Ovary (tissue), 3 donors: ENCODE measurements at regions not wholly inside any gene's neighbourhood (a gene's known extent, or its start where the extent isn't known, plus 50 kb on each side); places are given as distances from the start of the nearest gene placed in this dataset.

ENCODE experiments used
- EP300 ChIP-seq: sonication (generic); formaldehyde crosslinking; IDR thresholded peaks from one replicate; pipeline ENCODE4 v1.6.1; 2017; ENCODE audit warnings: antibody characterized with exemption
- POLR2A ChIP-seq: fragments of 450-650 bp; IDR thresholded peaks from one replicate; pipeline ENCODE4 v1.6.1; 2017; ENCODE audit warnings: antibody characterized with exemption, mild to moderate bottlenecking, moderate library complexity
- TF ChIP-seq, protein P1 (sequence below), 3 donors: fragments of 450-650 bp in 2 of 3; fragments of 200-600 bp in 1 of 3; IDR thresholded peaks; one replicate each; pipeline versions ENCODE4 v1.5.1 to v1.8.0; 2016 to 2022; ENCODE audit warnings: antibody characterized with exemption in 3 of 3, mild to moderate bottlenecking in 1 of 3
- donor health status: DM: no; HTN: no; CAD: no.

DNA sequence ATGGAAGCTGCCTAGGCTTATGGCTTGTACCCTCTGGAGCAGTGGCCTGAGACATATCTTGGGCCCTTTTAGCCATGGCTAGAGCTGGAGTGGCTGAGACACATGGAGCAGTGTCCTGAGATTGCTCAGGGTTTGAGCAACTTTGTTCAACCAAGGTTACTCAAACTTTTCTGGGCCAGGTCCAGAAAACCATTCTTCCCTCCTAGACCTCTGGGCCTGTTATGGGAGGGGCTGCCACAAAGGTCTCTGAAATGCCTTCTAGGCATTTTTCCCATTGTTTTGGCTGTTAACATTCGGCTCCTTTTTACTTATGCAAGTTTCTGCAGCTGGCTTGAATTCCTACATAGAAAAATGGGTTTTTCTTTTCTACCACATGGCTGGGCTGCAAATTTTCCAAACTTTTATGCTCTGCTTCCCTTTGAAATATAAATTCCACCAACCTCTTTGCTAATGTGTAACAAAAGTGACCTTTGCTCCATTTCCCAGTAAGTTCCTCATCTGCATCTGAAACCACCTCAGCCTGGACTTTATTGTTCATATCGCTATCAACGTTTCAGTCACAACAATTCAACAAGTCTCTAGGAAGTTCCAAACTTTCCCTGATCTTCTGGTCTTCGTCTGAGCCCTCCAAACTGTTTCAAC, 84.9 kb upstream of the MAP4K3 start:
- no peak for TF ChIP-seq POLR2A
- no peak for TF ChIP-seq EP300
- TF ChIP-seq, protein P1, sequence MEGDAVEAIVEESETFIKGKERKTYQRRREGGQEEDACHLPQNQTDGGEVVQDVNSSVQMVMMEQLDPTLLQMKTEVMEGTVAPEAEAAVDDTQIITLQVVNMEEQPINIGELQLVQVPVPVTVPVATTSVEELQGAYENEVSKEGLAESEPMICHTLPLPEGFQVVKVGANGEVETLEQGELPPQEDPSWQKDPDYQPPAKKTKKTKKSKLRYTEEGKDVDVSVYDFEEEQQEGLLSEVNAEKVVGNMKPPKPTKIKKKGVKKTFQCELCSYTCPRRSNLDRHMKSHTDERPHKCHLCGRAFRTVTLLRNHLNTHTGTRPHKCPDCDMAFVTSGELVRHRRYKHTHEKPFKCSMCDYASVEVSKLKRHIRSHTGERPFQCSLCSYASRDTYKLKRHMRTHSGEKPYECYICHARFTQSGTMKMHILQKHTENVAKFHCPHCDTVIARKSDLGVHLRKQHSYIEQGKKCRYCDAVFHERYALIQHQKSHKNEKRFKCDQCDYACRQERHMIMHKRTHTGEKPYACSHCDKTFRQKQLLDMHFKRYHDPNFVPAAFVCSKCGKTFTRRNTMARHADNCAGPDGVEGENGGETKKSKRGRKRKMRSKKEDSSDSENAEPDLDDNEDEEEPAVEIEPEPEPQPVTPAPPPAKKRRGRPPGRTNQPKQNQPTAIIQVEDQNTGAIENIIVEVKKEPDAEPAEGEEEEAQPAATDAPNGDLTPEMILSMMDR (IDR thresholded peaks at IDR 0.05) = no peak
